NCI-H524 (cell line): ENCODE measurements at regions not wholly inside any gene's neighbourhood (a gene's known extent, or its start where the extent isn't known, plus 50 kb on each side); places are given as distances from the start of the nearest gene placed in this dataset.
A peak's percentile ranks its signal among the peaks of the same experiment; 100 is the strongest.

ENCODE experiments used
- DNase-seq, 2 experiments: peaks; one replicate each; lab custom pipeline; 2025; lab: John Stamatoyannopoulos, UW

GRCh38 chr3:117616227-117616626 lies 906.6 kb downstream of the TUSC7 start:
- DNase-seq = no peak

GRCh38 chr3:117617906-117618305 lies 908.3 kb downstream of the TUSC7 start:
- no peak for DNase-seq

- no peak for DNase-seq
Observed at GRCh38 chr3:117618462-117618861, 908.9 kb downstream of the TUSC7 start.

- DNase-seq = no peak
Observed at GRCh38 chr3:117619805-117620204, 910.2 kb downstream of the TUSC7 start.

- DNase-seq = peak in 1 of 2 experiments; percentile 63
Observed at GRCh38 chr3:117622171-117622841, 912.7 kb downstream of the TUSC7 start.

- DNase-seq = no peak
Observed at GRCh38 chr3:117624424-117624823, 914.8 kb downstream of the TUSC7 start.

- no peak for DNase-seq
Observed at GRCh38 chr3:117625174-117625573, 915.6 kb downstream of the TUSC7 start.

GRCh38 chr3:117626577-117626976 lies 917.0 kb downstream of the TUSC7 start:
- no peak for DNase-seq

- DNase-seq = peak; percentile 63 to 87
Observed at GRCh38 chr3:117628823-117629291, 919.3 kb downstream of the TUSC7 start.

GRCh38 chr3:117629505-117629904 lies 919.9 kb downstream of the TUSC7 start:
- DNase-seq = peak; percentile 25 to 71

- DNase-seq = peak in 1 of 2 experiments; percentile 46
Observed at GRCh38 chr3:117630469-117630868, 920.9 kb downstream of the TUSC7 start.

- DNase-seq = peak; percentile 72 to 78
Observed at GRCh38 chr3:117630885-117631284, 921.3 kb downstream of the TUSC7 start.

GRCh38 chr3:117631781-117632180 lies 922.2 kb downstream of the TUSC7 start:
- no peak for DNase-seq

- DNase-seq = peak in 1 of 2 experiments; percentile 73
Observed at GRCh38 chr3:117632191-117632590, 922.6 kb downstream of the TUSC7 start.

- DNase-seq = peak; percentile 64 to 77
Observed at GRCh38 chr3:117633207-117633606, 923.6 kb downstream of the TUSC7 start.

GRCh38 chr3:117637666-117638065 lies 928.1 kb downstream of the TUSC7 start:
- DNase-seq = no peak

- no peak for DNase-seq
Observed at GRCh38 chr3:117644203-117644602, 934.6 kb downstream of the TUSC7 start.

GRCh38 chr3:117645561-117646242 lies 936.1 kb downstream of the TUSC7 start:
- DNase-seq = no peak

GRCh38 chr3:117647435-117647834 lies 937.9 kb downstream of the TUSC7 start:
- DNase-seq = peak in 1 of 2 experiments; percentile 67

- no peak for DNase-seq
Observed at GRCh38 chr3:117651246-117651645, 941.7 kb downstream of the TUSC7 start.

GRCh38 chr3:117656391-117656790 lies 946.8 kb downstream of the TUSC7 start:
- no peak for DNase-seq

- DNase-seq = no peak
Observed at GRCh38 chr3:117657278-117657677, 947.7 kb downstream of the TUSC7 start.
